IPS-18a (cell line): ENCODE measurements at regions not wholly inside any gene's neighbourhood (a gene's known extent, or its start where the extent isn't known, plus 50 kb on each side); places are given as distances from the start of the nearest gene placed in this dataset.

ENCODE experiments used
- H3K27ac ChIP-seq: one replicate; pipeline ENCODE4 v1.5.1; 2013; ENCODE audit warnings: low read length
- H3K27me3 ChIP-seq: one replicate; pipeline ENCODE4 v1.6.1; 2013; ENCODE audit warnings: mild to moderate bottlenecking, low read length; ENCODE audit not compliant: control insufficient read depth, insufficient read depth
- H3K36me3 ChIP-seq: one replicate; pipeline ENCODE4 v1.6.1; 2013; ENCODE audit warnings: low read depth, low read length; ENCODE audit not compliant: control insufficient read depth
- H3K4me1 ChIP-seq: one replicate; pipeline ENCODE4 v1.6.1; 2013; ENCODE audit warnings: low read depth, low read length; ENCODE audit not compliant: control insufficient read depth
- H3K4me3 ChIP-seq: one replicate; pipeline ENCODE4 v1.5.1; 2013; ENCODE audit warnings: low read length
- H3K9ac ChIP-seq: one replicate; pipeline ENCODE4 v1.6.1; 2013; ENCODE audit warnings: mild to moderate bottlenecking, low read length, moderate library complexity
- H3K9me3 ChIP-seq: one replicate; pipeline ENCODE4 v1.6.1; 2013; ENCODE audit warnings: low read depth, low read length; ENCODE audit not compliant: control insufficient read depth

DNA sequence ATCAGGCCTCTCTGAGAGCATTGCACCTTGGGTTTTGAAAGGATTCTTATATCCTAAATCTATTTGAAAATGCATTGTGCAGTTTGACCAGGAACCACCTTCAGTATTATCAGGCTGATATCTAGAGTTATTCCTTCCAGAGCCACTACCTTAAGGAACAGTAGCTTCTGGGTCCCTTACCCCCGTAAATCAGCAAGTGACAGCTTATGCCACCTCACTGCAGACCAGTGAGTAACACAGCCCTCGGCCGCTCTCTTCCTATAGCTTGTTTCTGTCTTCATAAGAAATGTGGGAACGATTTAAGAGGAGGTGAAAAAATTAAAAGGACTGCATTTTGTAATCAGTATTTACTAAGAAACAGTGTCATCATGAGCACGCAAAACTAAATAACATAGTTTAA is 584.2 kb downstream of the GALR1 start:
- Histone ChIP-seq H3K4me1 (peaks cover 5% of the 10 kb centered on the region), H3K4me3 (no peak overlapping the region), H3K9me3 (no peaks in the 10 kb centered on the region), H3K27ac (no peak overlapping the region), H3K9ac (no peak overlapping the region), H3K27me3 (no peaks in the 10 kb centered on the region), H3K36me3 (no peaks in the 10 kb centered on the region)

DNA sequence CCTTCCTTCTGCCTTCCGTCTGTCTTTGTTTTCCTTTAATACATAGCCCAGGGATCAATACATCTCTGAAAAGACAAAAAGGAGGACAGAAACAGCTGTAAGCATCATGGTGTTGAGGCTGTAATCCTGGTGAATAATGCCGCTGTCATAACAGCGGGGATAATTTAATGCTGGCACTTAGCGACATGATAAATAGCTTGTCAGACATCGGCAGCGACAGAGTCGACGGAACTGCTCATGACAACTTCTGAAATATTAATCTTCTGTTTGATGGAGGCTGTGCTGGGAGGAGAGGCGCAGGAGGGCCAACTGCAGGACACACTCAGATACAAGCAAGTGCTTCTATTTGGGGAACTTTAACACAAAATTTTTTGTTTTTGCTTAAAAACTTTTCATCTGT is 602.2 kb downstream of the GALR1 start:
- Histone ChIP-seq H3K27me3 (no peaks in the 10 kb centered on the region), H3K9me3 (no peaks in the 10 kb centered on the region), H3K27ac (no peak overlapping the region), H3K4me3 (no peak overlapping the region), H3K4me1 (peaks cover 6% of the 10 kb centered on the region), H3K9ac (no peak overlapping the region), H3K36me3 (no peaks in the 10 kb centered on the region)

DNA sequence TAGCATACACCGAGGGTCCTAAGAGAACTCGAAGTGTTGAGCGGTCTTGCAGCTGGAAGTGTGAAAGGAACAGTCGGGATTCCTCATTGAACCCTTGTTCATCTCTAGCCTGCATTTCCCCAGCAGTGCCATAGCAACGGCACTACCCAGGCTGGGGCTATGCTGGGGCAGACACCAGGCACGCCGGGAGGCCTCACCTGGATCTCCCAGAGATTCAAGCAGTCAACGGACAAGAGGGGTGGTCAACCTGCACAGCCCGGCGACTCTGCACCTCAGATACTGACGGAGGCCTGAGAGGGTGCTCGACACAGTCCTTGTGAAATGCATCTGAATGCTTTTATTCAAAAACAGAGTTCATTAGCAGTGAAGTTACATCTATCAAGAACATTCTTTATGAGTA is 604.2 kb downstream of the GALR1 start:
- no peaks in the 10 kb centered on the region for H3K36me3 ChIP-seq
- H3K27me3 ChIP-seq: no peaks in the 10 kb centered on the region
- H3K27ac ChIP-seq: no peak overlapping the region
- no peaks in the 10 kb centered on the region for H3K9me3 ChIP-seq
- no peak overlapping the region for H3K4me3 ChIP-seq
- H3K4me1 ChIP-seq: peaks cover 6% of the 10 kb centered on the region
- H3K9ac ChIP-seq: no peak overlapping the region

DNA sequence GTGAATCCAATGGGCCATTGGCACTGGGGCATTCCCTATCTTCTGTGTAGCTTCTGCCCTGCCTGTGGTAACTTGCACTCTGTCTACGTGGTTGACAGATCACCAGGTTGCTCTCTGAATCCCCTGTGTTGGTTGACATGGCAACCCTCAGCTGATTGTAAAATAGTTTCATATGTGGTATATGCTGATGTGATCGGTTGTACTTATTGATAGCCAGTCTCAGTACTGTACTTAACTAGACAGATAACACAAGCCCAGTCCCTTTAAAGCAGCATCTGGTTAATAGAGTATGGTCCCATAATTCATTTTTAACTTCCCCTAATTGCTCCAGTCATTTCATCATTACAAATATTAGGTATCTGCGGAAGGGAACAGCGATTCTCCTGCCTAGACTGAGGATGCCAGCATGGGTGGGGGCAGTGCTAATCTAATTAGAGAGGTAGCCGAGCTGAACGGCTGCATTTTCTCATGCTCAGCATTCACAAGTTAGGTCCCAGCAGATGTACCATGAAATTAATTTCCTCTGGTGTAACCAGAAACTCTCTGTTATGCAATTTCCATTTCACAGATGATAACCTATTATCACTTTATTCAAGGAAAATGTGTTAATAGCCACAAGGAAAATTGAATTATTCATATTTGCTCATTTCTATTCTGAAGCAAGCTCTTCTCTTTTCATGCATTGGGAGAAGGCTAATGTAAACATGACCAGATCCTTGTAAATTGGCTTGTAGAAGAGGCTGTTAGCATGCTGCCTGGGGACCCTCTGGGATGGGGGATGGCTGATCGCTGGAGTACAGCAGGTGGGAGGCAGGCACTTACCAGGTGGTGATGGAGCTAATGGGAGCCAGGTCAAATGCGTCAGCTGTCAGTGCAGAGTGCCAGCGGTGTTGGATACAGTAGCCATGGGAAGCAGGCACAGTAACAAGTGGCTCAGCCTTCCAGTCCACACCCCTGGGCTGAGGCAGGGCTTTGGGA is 608.3 kb downstream of the GALR1 start:
- Histone ChIP-seq H3K9ac (no peak overlapping the region), H3K9me3 (no peaks in the 10 kb centered on the region), H3K4me3 (no peak overlapping the region), H3K4me1 (no peaks in the 10 kb centered on the region), H3K27me3 (no peaks in the 10 kb centered on the region), H3K36me3 (no peaks in the 10 kb centered on the region), H3K27ac (no peak overlapping the region)

DNA sequence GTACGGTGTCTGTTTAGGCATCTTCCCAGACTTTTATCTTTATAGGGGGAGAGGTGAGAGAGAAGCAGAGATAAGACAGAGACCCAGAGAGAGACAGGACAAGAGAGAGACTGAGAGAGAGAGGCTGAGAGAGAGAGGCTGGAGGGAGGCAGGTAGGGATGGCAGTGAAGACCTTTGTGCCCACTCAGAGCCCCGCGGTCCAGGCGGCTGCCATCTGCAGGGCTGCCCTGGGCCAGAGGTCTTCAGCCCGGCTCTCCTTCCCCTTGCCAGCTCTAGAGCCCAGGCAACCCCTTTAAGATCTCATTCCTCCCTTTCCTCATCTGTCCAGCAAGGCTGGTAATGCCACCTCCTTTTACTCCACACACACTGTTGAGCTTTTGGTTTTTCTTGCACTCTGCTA is 610.0 kb downstream of the GALR1 start:
- no peak overlapping the region for H3K9ac ChIP-seq
- no peaks in the 10 kb centered on the region for H3K36me3 ChIP-seq
- H3K27ac ChIP-seq: no peak overlapping the region
- H3K4me3 ChIP-seq: no peak overlapping the region
- no peaks in the 10 kb centered on the region for H3K4me1 ChIP-seq
- no peaks in the 10 kb centered on the region for H3K9me3 ChIP-seq
- H3K27me3 ChIP-seq: no peaks in the 10 kb centered on the region

DNA sequence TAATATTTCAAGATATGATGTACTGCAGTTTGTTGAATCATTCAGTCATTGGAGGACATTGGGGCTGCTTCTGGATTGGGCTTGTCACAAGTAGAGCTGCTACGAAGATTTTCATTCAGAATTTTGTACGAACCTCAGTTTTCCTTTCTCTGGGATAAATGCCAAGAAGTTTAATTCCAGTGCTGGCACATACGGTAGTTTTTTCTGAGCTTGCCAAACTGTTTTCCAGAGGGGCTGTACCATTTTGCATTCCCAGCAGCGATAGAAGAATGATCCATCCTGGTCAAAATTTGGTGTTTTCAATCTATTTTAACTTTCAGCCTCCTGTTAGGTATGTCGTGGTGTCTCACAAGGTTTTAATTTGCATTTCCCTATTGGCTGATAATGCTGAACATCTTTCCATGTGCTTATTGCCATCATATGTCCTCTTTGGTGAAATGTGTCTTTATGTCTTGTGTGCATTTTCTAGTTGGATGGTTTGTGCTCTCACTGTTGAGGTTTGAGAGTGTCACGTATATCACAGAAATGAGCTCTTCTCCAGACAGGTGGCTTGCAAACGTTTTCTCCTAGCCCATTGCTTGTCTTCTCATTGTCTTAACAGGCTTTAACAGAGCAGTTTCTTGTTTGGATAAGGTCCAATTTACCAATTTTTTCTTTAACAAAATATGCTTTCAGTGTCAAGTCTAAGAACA is 612.6 kb downstream of the GALR1 start:
- H3K36me3 ChIP-seq: no peaks in the 10 kb centered on the region
- no peaks in the 10 kb centered on the region for H3K4me1 ChIP-seq
- H3K9me3 ChIP-seq: no peaks in the 10 kb centered on the region
- no peak overlapping the region for H3K9ac ChIP-seq
- H3K27me3 ChIP-seq: no peaks in the 10 kb centered on the region
- H3K4me3 ChIP-seq: no peak overlapping the region
- H3K27ac ChIP-seq: no peak overlapping the region

DNA sequence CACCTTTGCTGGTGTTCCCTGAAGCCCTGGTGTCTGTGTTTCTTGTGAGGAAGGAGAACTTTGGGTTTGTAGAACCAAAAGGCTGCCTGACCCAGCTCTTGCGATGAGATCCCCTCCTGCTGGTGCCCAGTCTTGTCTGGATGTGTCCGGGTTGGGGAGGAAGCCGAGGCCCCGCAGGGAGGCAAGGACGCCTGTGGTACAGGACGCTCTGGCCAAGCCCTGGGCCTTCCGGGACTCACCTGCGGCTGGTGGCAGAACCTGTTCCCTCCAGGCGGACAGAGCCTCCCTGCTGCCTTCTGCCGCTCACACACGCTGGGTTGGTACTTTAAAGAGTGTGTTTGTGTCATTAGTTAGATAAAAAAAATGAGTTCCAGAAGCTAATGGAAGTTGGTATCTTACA is 616.2 kb downstream of the GALR1 start:
- Histone ChIP-seq H3K9ac (no peak overlapping the region), H3K4me3 (no peak overlapping the region), H3K36me3 (no peaks in the 10 kb centered on the region), H3K9me3 (no peaks in the 10 kb centered on the region), H3K27me3 (no peaks in the 10 kb centered on the region), H3K27ac (no peak overlapping the region), H3K4me1 (no peaks in the 10 kb centered on the region)

DNA sequence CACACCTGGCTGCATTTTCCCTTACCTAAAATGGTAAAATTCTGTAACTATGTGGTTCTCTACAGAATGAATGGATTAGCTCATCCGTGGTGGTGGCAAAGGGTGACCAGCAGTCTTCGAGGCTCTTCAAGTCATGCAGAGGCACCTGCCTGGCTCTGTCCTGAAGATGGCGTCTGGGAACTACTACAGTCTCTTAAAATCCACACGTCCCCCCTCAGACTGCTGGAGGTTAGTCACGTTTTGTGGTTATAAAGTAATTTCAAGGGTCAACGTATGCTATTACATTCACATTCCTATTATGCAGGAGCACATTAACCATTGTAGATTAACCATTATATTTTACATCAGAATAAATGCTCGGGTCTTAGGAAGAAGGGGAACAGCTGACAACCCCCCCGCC is 616.7 kb downstream of the GALR1 start:
- Histone ChIP-seq H3K27me3 (no peaks in the 10 kb centered on the region), H3K36me3 (no peaks in the 10 kb centered on the region), H3K27ac (no peak overlapping the region), H3K9ac (no peak overlapping the region), H3K4me1 (no peaks in the 10 kb centered on the region), H3K9me3 (no peaks in the 10 kb centered on the region), H3K4me3 (no peak overlapping the region)

DNA sequence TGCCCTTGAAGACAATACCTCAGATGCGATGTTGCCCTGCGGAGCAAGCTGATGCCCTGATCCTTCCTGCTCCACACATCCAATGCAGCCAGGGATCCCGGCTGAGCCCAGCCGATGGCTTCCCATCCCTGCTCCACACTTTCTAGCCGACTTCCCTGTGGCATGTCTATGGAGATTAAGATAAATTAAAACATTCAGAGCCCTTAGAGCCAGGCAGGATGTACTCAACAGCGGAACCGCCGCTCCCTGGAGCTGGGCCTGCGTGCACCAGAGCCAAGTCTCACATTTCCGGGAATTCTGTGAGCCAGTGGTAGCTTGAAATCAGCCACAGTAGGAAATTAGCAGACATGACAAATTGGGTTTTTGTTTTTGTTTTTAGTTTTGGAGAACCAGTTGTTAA is 620.6 kb downstream of the GALR1 start:
- no peak overlapping the region for H3K4me3 ChIP-seq
- no peak overlapping the region for H3K27ac ChIP-seq
- H3K9me3 ChIP-seq: no peaks in the 10 kb centered on the region
- H3K4me1 ChIP-seq: no peaks in the 10 kb centered on the region
- no peaks in the 10 kb centered on the region for H3K27me3 ChIP-seq
- H3K36me3 ChIP-seq: no peaks in the 10 kb centered on the region
- H3K9ac ChIP-seq: no peak overlapping the region

DNA sequence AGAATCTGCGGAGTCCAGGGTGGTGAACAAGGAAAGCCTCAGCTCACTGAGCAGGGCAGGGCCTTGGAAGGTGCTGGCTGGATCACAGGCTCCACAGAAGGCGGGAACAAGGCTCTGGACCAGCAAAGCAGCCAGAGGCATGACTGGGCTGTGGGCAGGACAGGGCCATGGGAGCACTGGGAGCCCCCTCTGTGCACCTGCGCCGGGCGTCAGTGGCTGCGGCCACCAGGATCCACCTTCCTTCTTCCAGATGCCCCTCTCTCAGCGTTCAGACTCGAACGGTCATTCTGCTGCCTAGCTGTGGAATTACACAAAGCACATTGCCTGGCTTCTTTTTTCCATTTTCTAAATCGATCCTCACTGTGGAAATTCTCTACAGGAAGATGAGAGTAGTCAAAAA is 621.2 kb downstream of the GALR1 start:
- H3K36me3 ChIP-seq: no peaks in the 10 kb centered on the region
- no peak overlapping the region for H3K9ac ChIP-seq
- no peak overlapping the region for H3K4me3 ChIP-seq
- no peaks in the 10 kb centered on the region for H3K4me1 ChIP-seq
- H3K27me3 ChIP-seq: no peaks in the 10 kb centered on the region
- H3K9me3 ChIP-seq: no peaks in the 10 kb centered on the region
- H3K27ac ChIP-seq: no peak overlapping the region

DNA sequence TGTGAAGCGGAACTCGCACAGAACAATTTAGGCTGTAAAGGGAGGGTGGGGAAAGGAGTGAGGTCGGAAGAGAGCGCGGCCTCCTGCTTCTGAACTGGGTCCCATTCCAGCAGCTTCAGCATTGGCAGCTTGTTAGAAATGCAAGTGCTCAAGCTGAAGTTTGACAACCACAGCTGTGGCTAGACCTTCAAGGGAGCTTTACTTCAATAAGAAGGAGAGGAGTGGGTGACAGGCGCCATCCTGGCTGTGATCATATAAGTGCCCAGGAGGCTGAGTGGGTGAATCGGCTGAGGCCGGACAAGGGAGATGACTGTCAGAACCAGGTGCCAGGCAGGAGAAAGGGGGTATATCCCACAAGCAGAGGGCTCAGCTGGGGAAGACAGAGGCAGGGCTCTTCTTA is 622.5 kb downstream of the GALR1 start:
- Histone ChIP-seq H3K4me3 (no peak overlapping the region), H3K36me3 (no peaks in the 10 kb centered on the region), H3K4me1 (no peaks in the 10 kb centered on the region), H3K9me3 (no peaks in the 10 kb centered on the region), H3K9ac (no peak overlapping the region), H3K27ac (no peak overlapping the region), H3K27me3 (no peaks in the 10 kb centered on the region)
